IMR-90 (cell line): ENCODE measurements at regions not wholly inside any gene's neighbourhood (a gene's known extent, or its start where the extent isn't known, plus 50 kb on each side); places are given as distances from the start of the nearest gene placed in this dataset.

Experiments used
- MAFK ChIP-seq: IDR thresholded peaks from 2 replicates; pipeline ENCODE4 v1.6.1; 2012; ENCODE audit warnings: low read depth, low read length, improper control_type of control experiment
- POLR2A ChIP-seq: IDR thresholded peaks from 2 replicates; pipeline ENCODE4 v1.6.1; 2012; ENCODE audit warnings: mild to moderate bottlenecking, low read depth, low read length
- RCOR1 ChIP-seq: IDR thresholded peaks from 2 replicates; pipeline ENCODE4 v1.6.1; 2012; ENCODE audit warnings: mild to moderate bottlenecking, low read length, improper control_type of control experiment; ENCODE audit not compliant: insufficient replicate concordance
- SMC3 ChIP-seq: fragments of 150-350 bp; IDR thresholded peaks from 2 replicates; pipeline ENCODE4 v1.6.1; 2016; ENCODE audit warnings: low read depth, mild to moderate bottlenecking, antibody characterized with exemption, low read length, moderate library complexity
- TF ChIP-seq, protein P1 (sequence below): conservative IDR thresholded peaks from 2 replicates; pipeline ENCODE4 v1.5.1; 2012; ENCODE audit warnings: mild to moderate bottlenecking, low read depth, low read length, improper control_type of control experiment
- TF ChIP-seq, protein P2 (sequence below): fragments of 150-350 bp; IDR thresholded peaks from 2 replicates; pipeline ENCODE4 v1.6.1; 2016; ENCODE audit warnings: low read depth, mild to moderate bottlenecking, low read length, moderate library complexity, borderline replicate concordance

DNA sequence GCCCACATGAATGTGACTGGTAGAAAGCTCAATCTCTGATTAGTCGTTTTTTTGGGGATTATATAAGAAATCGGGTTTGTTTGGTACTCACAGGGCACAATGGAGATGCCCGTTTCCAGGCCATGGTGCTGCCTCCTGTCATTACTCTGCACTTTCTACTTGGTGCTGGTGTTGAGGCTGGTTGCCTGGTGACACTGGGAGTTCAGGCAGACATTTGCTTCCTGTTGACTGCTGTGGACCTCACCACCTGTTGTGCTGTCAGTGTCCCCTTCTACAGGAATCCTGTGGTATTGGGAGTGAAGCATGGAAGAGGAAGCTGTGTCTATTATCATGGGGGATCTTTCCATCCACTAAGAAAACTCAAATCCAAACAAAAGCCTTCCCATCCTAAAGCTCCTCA is 227.2 kb upstream of the TBL1XR1 start:
- TF ChIP-seq, protein P1, sequence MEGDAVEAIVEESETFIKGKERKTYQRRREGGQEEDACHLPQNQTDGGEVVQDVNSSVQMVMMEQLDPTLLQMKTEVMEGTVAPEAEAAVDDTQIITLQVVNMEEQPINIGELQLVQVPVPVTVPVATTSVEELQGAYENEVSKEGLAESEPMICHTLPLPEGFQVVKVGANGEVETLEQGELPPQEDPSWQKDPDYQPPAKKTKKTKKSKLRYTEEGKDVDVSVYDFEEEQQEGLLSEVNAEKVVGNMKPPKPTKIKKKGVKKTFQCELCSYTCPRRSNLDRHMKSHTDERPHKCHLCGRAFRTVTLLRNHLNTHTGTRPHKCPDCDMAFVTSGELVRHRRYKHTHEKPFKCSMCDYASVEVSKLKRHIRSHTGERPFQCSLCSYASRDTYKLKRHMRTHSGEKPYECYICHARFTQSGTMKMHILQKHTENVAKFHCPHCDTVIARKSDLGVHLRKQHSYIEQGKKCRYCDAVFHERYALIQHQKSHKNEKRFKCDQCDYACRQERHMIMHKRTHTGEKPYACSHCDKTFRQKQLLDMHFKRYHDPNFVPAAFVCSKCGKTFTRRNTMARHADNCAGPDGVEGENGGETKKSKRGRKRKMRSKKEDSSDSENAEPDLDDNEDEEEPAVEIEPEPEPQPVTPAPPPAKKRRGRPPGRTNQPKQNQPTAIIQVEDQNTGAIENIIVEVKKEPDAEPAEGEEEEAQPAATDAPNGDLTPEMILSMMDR: no peak
- TF ChIP-seq POLR2A (no peak), SMC3 (no peak), RCOR1 (no peak), MAFK (no peak)
- TF ChIP-seq, protein P2, sequence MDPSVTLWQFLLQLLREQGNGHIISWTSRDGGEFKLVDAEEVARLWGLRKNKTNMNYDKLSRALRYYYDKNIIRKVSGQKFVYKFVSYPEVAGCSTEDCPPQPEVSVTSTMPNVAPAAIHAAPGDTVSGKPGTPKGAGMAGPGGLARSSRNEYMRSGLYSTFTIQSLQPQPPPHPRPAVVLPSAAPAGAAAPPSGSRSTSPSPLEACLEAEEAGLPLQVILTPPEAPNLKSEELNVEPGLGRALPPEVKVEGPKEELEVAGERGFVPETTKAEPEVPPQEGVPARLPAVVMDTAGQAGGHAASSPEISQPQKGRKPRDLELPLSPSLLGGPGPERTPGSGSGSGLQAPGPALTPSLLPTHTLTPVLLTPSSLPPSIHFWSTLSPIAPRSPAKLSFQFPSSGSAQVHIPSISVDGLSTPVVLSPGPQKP: no peak
